BLaER1 treated with 17β-estradiol and CSF1 and Interleukin-3, amounts not matched to agents 10 nM and 100 nM (cell line): ENCODE measurements at regions not wholly inside any gene's neighbourhood (a gene's known extent, or its start where the extent isn't known, plus 50 kb on each side); places are given as distances from the start of the nearest gene placed in this dataset.
A peak's percentile ranks its signal among the peaks of the same experiment; 100 is the strongest.

Experiments used
- H3K27ac ChIP-seq, 11 experiments: shearing (Covaris generic); formaldehyde crosslinking; 2 replicates each; pipeline ENCODE4 v1.8.1; 2022
- H3K27me3 ChIP-seq, 11 experiments: shearing (Covaris generic); formaldehyde crosslinking; 2 replicates each; pipeline ENCODE4 v1.8.1; 2022
- H3K36me3 ChIP-seq, 11 experiments: shearing (Covaris generic); formaldehyde crosslinking; 2 replicates each; pipeline ENCODE4 v1.8.1; 2022
- H3K4me1 ChIP-seq, 10 experiments: shearing (Covaris generic); formaldehyde crosslinking; 2 replicates each; pipeline ENCODE4 v1.8.1; 2022
- H3K4me2 ChIP-seq, 11 experiments: shearing (Covaris generic); formaldehyde crosslinking; 2 replicates each; pipeline ENCODE4 v1.8.1; 2022
- H3K4me3 ChIP-seq, 10 experiments: shearing (Covaris generic); formaldehyde crosslinking; 2 replicates each; pipeline ENCODE4 v1.8.1; 2022
- H3K9ac ChIP-seq, 11 experiments: shearing (Covaris generic); formaldehyde crosslinking; 2 replicates each; pipeline ENCODE4 v1.8.1; 2022
- H3K9me3 ChIP-seq, 11 experiments: shearing (Covaris generic); formaldehyde crosslinking; replicated peaks in 1 of 11; 2 replicates each; pipeline ENCODE4 v1.8.1; 2022
- H4K20me1 ChIP-seq, 11 experiments: shearing (Covaris generic); formaldehyde crosslinking; 2 replicates each; pipeline ENCODE4 v1.8.1; 2022
- Cebpa-rat ChIP-seq, 11 experiments: shearing (Covaris generic); IDR thresholded peaks; 2 replicates each; pipeline ENCODE4 v1.8.1; 2022

DNA sequence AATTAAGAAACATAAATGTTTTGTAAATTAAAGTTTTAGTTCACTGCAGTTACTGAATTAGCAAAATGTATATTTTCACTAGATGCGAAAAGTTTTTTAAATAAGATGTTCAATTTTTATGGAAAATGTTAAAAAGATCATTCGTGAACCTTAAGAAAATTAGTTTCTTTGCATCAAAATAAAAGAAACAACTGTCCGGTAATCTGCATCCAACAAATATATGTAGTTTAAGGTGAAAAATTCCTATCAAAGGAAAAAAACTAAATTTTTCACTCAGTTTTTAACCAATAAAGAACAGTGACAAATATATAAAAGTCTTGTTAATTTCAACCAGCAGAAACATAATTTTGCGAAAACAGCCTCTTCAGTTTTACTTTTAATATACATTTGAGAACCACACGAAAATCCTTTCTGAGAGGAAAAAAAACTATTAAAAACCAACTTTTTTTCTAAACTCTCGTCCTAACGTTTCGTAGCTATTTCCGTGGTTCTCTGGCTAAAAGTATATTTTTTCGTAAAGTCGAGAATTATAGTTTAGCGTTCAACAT, 64.5 kb downstream of the KCNRG start:
- Histone ChIP-seq H3K9me3 (no peaks in the 10 kb centered on the region), H3K36me3 (peaks cover 0 to 13% (median 8%) of the 10 kb centered on the region in 11 experiments; a peak in 7 of 22 replicates), H3K27me3 (no peaks in the 10 kb centered on the region), H4K20me1 (peaks cover 22 to 88% (median 81%) of the 10 kb centered on the region in 11 experiments; a peak in 19 of 22 replicates), H3K9ac (peak overlapping the region; percentile 86 to 100 (median 97)), H3K4me2 (peak overlapping the region; percentile 71 to 97 (median 84)), H3K4me3 (peak overlapping the region; percentile 80 to 96 (median 92)), H3K4me1 (peaks cover 22 to 61% (median 47%) of the 10 kb centered on the region in 10 experiments), H3K27ac (peak overlapping the region; percentile 84 to 99 (median 95))
- TF ChIP-seq Cebpa-rat (IDR thresholded peaks at IDR 0.05) = no peak

DNA sequence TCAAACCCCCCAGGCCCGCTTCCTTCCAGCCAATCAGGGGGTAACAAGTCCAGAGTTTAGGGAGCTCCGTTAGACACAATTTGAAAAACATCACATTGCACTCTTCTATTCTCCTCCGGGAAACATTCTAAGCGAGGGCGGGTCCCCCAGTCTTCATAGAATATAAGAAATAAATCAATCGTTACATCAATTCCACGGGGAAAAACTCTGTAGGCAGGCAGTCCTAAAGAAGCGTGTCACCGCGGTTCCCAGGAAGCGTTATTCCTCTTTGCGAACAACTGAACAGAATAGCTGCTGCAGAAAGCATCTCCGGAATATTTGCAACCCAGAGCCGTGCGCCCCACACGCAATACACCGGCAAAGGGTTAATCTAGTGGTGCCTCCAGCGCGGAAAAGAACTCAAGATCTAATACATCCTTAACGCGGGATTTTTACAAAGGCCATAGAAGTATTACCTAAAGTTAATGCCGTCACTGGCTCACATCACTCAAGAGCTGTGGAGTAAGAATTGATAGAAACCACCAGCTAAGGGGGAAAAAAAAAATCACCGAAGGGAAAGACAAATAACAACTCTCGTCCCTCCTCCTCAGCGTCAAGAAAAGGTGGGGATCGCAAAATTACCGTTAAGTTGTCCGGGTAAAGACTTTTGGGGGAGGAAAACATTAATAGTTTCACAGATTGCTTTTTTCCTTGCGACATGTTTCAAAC, 65.1 kb downstream of the KCNRG start:
- Histone ChIP-seq H3K36me3 (peaks cover 0 to 8% (median 4%) of the 10 kb centered on the region in 11 experiments; a peak in 6 of 22 replicates), H3K27me3 (no peaks in the 10 kb centered on the region), H3K27ac (peak overlapping the region; percentile 84 to 99 (median 95)), H3K4me3 (peak overlapping the region; percentile 80 to 96 (median 92)), H4K20me1 (peaks cover 22 to 89% (median 80%) of the 10 kb centered on the region in 11 experiments; a peak in 19 of 22 replicates), H3K9ac (peak overlapping the region; percentile 86 to 100 (median 97)), H3K4me1 (peaks cover 26 to 61% (median 47%) of the 10 kb centered on the region in 10 experiments), H3K9me3 (no peaks in the 10 kb centered on the region), H3K4me2 (peak overlapping the region; percentile 68 to 97 (median 84))
- TF ChIP-seq Cebpa-rat (IDR thresholded peaks at IDR 0.05) = no peak

DNA sequence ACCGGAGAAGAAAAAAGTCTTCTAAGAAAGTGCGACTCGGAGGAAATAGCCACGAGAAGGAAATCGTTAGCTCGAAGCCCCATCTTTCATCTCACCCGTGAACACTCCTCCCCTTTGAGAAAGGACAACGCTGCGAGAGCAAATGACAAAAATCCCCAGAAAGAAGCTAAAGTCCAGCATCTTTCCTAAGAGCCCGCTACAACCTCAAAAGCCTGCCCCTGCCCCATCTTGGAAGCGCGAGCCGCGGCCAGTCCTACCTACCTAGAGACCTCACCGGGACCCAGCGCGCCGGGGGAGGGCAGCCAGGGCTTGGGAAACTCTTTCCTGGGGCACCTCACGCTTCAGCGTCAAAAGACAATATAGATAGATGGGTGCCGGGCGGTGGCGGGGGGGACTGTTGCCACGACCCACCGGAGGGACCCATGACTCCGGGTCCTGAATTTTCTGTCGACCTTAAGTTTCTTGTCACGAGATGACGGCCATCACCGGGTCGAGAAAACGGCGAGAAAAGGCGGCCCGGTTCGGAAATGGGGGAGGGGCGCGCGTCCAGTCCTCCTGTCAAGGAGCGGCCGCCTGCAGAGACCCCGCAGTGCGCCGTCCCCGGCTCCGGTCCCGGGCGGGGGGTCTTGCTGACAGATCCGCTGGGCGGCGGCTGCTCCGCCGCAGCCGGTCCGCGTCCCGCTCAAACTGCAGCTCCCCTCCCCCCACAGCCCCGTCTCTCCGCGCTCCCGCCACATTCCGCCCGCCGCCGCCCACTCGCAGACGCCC, 65.9 kb downstream of the KCNRG start:
- Histone ChIP-seq H3K4me2 (peak overlapping the region; percentile 68 to 97 (median 84)), H3K27ac (peak overlapping the region; percentile 84 to 99 (median 95)), H3K36me3 (peaks cover 0 to 4% (median 0%) of the 10 kb centered on the region in 11 experiments; a peak in 4 of 22 replicates), H4K20me1 (peaks cover 22 to 89% (median 73%) of the 10 kb centered on the region in 11 experiments; a peak in 20 of 22 replicates), H3K9ac (peak overlapping the region; percentile 86 to 100 (median 97)), H3K4me3 (peak overlapping the region; percentile 80 to 96 (median 92)), H3K9me3 (no peaks in the 10 kb centered on the region), H3K4me1 (peaks cover 28 to 57% (median 45%) of the 10 kb centered on the region in 10 experiments), H3K27me3 (no peaks in the 10 kb centered on the region)
- no peak for TF ChIP-seq Cebpa-rat (IDR thresholded peaks at IDR 0.05)

DNA sequence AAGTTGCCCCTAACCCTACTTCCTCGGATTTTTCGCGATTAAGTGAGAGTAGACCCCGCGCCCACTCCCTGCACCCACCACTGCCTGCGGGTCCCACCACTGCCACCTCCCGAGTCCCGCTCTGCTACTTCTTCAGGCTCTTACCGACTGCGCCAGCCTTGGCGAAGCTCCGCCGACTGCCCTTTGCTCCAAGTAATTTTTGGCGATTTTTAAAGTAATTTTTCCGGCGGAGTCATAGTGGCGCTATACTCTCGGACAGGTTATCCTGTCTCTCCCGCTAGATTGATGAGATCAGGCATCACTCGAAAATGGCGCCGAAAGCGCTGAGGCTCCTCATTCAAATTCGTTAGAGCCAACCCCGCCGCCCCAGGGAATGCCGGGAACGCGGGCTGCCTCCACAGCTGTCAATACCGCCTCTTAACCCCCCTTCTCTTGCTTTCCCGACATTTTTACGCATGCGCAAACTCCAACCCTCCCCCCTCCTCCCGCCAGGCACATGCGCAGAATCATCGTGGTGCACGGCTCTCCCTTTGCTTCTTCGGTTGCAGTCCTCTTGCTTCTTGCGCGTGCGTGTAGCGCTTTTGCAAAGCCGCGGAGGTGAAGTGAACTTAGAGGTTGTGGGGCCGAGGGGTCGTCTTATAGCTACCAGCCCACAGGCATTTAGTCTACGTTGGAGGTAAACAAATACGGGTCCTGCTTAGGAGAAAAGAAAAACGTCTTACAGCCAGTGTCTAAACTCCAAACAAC, 66.6 kb downstream of the KCNRG start:
- H3K9me3 ChIP-seq = no peaks in the 10 kb centered on the region
- peak overlapping the region; percentile 84 to 99 (median 95); a peak in 21 of 22 replicates for H3K27ac ChIP-seq
- TF ChIP-seq Cebpa-rat (IDR thresholded peaks at IDR 0.05) = no peak
- peak overlapping the region; percentile 86 to 100 (median 97) for H3K9ac ChIP-seq
- peaks cover 0 to 11% (median 4%) of the 10 kb centered on the region in 11 experiments; a peak in 9 of 22 replicates for H3K36me3 ChIP-seq
- H4K20me1 ChIP-seq = peaks cover 22 to 91% (median 72%) of the 10 kb centered on the region in 11 experiments; a peak in 20 of 22 replicates
- H3K4me1 ChIP-seq = peaks cover 28 to 56% (median 42%) of the 10 kb centered on the region in 10 experiments
- H3K27me3 ChIP-seq = no peaks in the 10 kb centered on the region
- peak overlapping the region; percentile 82 to 97 (median 92) for H3K4me2 ChIP-seq
- peak overlapping the region; percentile 80 to 96 (median 92) for H3K4me3 ChIP-seq

DNA sequence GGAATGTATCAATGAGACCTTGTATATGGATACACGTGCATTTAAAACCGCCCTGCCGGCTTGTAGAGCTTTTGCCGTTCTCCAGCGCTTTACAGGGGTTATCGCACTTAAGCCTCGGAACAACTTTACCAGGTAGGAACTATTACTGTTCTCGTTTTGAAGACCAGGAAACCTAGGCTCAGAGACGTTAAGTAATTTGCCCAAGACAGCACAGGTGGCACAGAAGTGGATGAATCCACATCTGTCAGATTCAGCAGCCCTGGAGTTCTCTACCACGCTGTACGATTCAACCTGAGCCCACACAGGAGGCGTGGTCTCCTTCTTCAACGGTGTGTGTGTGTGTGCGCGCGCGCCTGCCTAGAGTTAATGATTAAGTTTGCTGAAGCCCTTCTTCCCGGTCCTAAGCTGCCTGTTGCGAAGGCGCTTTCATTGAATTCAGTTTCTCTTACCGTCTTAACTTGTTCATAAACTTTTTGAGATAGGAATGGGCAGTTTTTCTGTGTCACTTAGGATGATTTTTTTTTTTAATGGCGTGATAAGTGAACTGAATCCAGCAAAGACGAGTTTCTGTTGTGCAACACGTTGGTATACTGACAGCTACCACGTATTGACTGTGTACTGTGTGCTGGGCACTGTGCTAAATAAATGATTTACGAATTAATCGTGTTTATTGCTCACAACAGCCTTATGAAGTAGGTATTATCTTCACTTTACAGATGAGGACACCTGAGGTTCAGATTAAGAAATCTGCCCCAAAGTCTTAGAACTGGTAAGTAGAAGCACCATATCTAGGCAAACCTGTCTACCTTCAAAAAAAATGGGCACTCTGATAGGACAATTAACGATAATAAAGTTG, 67.4 kb downstream of the KCNRG start:
- no peaks in the 10 kb centered on the region for H3K27me3 ChIP-seq
- peak overlapping the region; percentile 80 to 96 (median 92) for H3K4me3 ChIP-seq
- H3K9ac ChIP-seq = peak overlapping the region; percentile 66 to 100 (median 97)
- H3K4me2 ChIP-seq = peak overlapping the region; percentile 82 to 97 (median 87)
- H3K27ac ChIP-seq = peak overlapping the region in 10 of 11 experiments; percentile 59 to 99 (median 96); a peak in 20 of 22 replicates
- peak in 2 of 11 experiments; percentile 4 to 30; a peak in 3 of 22 replicates for TF ChIP-seq Cebpa-rat (IDR thresholded peaks at IDR 0.05)
- H4K20me1 ChIP-seq = peaks cover 22 to 96% (median 66%) of the 10 kb centered on the region in 11 experiments; a peak in 20 of 22 replicates
- H3K9me3 ChIP-seq = no peaks in the 10 kb centered on the region
- H3K4me1 ChIP-seq = peaks cover 28 to 58% (median 40%) of the 10 kb centered on the region in 10 experiments
- H3K36me3 ChIP-seq = peaks cover 0 to 18% (median 6%) of the 10 kb centered on the region in 11 experiments; a peak in 11 of 22 replicates

DNA sequence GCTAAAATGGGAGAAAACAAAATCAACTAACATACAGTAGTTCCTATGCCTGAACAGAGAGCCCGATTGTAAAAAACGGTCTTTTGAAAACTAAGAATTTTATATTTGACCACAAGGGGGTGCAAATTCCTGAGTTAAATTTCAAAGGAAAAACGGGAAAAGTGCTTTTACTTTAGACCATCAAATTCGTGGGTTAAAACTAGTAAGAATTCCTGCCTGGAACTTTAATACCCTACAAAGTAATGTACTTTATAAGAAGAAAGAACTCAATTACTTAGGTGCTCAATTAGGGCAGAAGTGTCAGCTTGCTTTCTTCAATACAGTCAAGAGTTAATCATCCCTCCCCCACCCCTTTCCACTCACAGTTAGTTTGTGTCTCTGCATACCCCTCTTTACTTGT, 69.8 kb downstream of the KCNRG start:
- Histone ChIP-seq H3K36me3 (peaks cover 3 to 26% (median 13%) of the 10 kb centered on the region in 11 experiments; a peak in 14 of 22 replicates), H3K27me3 (no peaks in the 10 kb centered on the region), H4K20me1 (peaks cover 13 to 95% (median 42%) of the 10 kb centered on the region in 11 experiments; a peak in 19 of 22 replicates), H3K4me2 (peak overlapping the region; percentile 66 to 97 (median 87); a peak in 21 of 22 replicates), H3K4me1 (peaks cover 26 to 58% (median 29%) of the 10 kb centered on the region in 10 experiments), H3K27ac (peak overlapping the region in 3 of 11 experiments; percentile 10 to 98 (median 96); a peak in 4 of 22 replicates), H3K4me3 (peak overlapping the region in 2 of 10 experiments; percentile 17 to 95; a peak in 3 of 20 replicates), H3K9ac (peak overlapping the region in 4 of 11 experiments; percentile 10 to 100 (median 26); a peak in 5 of 22 replicates), H3K9me3 (no peaks in the 10 kb centered on the region)
- TF ChIP-seq Cebpa-rat (IDR thresholded peaks at IDR 0.05) = no peak

DNA sequence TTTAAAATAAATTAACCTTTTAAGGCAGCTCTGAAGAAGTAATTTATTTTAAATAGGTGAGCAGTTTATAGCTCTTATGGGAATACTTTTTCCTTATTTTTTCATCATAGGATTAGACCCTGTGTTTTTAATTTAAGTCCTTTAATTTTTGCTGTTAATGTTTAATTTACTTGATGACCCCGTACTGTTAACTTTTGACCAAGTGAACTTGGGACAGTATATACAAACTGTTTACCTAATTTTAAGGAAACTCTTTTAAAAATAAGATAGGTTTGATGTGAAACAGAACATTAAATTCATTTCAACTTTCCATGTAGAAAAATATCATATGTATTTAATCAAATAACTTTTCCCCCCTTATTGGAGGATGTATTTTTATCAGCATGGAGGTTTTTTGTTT, 74.4 kb downstream of the KCNRG start:
- Histone ChIP-seq H3K27ac (peak overlapping the region in 1 of 11 experiments; percentile 13; a peak in 1 of 22 replicates), H3K4me2 (no peak overlapping the region), H3K9me3 (no peaks in the 10 kb centered on the region), H3K4me3 (no peak overlapping the region), H3K36me3 (peaks cover 6 to 59% (median 27%) of the 10 kb centered on the region in 11 experiments; a peak in 17 of 22 replicates), H3K4me1 (peaks cover 29 to 70% (median 36%) of the 10 kb centered on the region in 10 experiments), H3K9ac (no peak overlapping the region), H3K27me3 (no peaks in the 10 kb centered on the region), H4K20me1 (peaks cover 0 to 98% (median 20%) of the 10 kb centered on the region in 11 experiments; a peak in 10 of 22 replicates)
- no peak for TF ChIP-seq Cebpa-rat (IDR thresholded peaks at IDR 0.05)
